Tibial nerve (tissue), 4 donors: ENCODE measurements at regions not wholly inside any gene's neighbourhood (a gene's known extent, or its start where the extent isn't known, plus 50 kb on each side); places are given as distances from the start of the nearest gene placed in this dataset.

Experiments
- DNase-seq, 2 donors: peaks; one replicate each; pipeline ENCODE4 v3.0.0-alpha.2; 2019; ENCODE audit warnings: low spot score in 2 of 2
- H3K27ac ChIP-seq, 4 donors: fragments of 200-600 bp; sonication (generic) in 3 of 4; one replicate each; pipeline ENCODE4 v1.5.1; 2017 to 2019; ENCODE audit warnings: mild to moderate bottlenecking in 1 of 4
- H3K27me3 ChIP-seq, 2 donors: fragments of 200-600 bp; sonication (generic) in 1 of 2; one replicate each; pipeline versions ENCODE4 v1.5.1 to v1.6.0; 2017 to 2019
- H3K36me3 ChIP-seq, 3 donors: fragments of 200-600 bp; sonication (generic); one replicate each; pipeline ENCODE4 v1.5.1; 2018 to 2019
- H3K4me1 ChIP-seq, 4 donors: fragments of 200-600 bp; sonication (generic) in 3 of 4; one replicate each; pipeline ENCODE4 v1.5.1; 2017 to 2019
- H3K4me3 ChIP-seq, 4 donors: fragments of 200-600 bp; sonication (generic) in 3 of 4; one replicate each; pipeline ENCODE4 v1.5.1; 2017 to 2019; ENCODE audit warnings: mild to moderate bottlenecking in 1 of 4, moderate library complexity in 1 of 4
- H3K9me3 ChIP-seq, 4 donors: fragments of 200-600 bp; sonication (generic) in 3 of 4; one replicate each; pipeline ENCODE4 v1.5.1; 2017 to 2019
- EP300 ChIP-seq, 2 donors: sonication (generic); formaldehyde crosslinking; IDR thresholded peaks; one replicate each; pipeline ENCODE4 v1.6.1; 2017; ENCODE audit warnings: antibody characterized with exemption in 2 of 2, mild to moderate bottlenecking in 1 of 2
- POLR2A ChIP-seq, 2 donors: fragments of 450-650 bp; IDR thresholded peaks; one replicate each; pipeline ENCODE4 v1.6.1; 2017; ENCODE audit warnings: antibody characterized with exemption in 2 of 2, mild to moderate bottlenecking in 2 of 2, moderate library complexity in 2 of 2
- WGBS, 2 donors: methylation state at CpG; one replicate each; pipeline ENCODE4 v1.1.5; 2018; 5-methylcytosine and 5-hydroxymethylcytosine counted together
- TF ChIP-seq, protein P1 (sequence below), 5 experiments: fragments of 200-600 bp in 3 of 5; fragments of 450-650 bp in 2 of 5; sonication (generic) in 3 of 5; IDR thresholded peaks; one replicate each; pipeline ENCODE4 v1.5.1; 2016 to 2019; ENCODE audit warnings: antibody characterized with exemption in 5 of 5, mild to moderate bottlenecking in 3 of 5, moderate library complexity in 2 of 5

DNA sequence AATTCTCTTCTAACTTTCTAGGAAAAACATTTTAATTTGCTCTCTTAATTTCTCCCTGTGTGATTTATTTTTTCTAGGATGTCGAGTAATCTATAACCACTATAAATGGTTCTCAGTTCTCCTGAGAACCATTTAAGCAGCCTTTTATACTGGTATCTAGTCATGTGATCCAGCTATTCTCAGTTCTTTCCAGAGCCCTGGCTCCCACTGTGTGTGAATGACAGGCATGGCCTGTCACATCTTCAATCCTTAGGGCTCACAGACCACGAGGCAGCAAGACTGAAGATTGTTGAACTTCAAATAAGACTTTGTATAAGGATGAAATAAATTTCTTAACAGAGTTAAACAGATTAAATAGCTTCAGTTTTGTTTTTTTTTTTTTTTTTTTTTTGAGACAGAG is 219.4 kb downstream of the HNMT start:
- no peak overlapping the region for H3K4me3 ChIP-seq
- no peaks in the 10 kb centered on the region for H3K36me3 ChIP-seq
- no peak for TF ChIP-seq EP300 (IDR thresholded peaks at IDR 0.05)
- TF ChIP-seq POLR2A (IDR thresholded peaks at IDR 0.05) = no peak
- TF ChIP-seq, protein P1, sequence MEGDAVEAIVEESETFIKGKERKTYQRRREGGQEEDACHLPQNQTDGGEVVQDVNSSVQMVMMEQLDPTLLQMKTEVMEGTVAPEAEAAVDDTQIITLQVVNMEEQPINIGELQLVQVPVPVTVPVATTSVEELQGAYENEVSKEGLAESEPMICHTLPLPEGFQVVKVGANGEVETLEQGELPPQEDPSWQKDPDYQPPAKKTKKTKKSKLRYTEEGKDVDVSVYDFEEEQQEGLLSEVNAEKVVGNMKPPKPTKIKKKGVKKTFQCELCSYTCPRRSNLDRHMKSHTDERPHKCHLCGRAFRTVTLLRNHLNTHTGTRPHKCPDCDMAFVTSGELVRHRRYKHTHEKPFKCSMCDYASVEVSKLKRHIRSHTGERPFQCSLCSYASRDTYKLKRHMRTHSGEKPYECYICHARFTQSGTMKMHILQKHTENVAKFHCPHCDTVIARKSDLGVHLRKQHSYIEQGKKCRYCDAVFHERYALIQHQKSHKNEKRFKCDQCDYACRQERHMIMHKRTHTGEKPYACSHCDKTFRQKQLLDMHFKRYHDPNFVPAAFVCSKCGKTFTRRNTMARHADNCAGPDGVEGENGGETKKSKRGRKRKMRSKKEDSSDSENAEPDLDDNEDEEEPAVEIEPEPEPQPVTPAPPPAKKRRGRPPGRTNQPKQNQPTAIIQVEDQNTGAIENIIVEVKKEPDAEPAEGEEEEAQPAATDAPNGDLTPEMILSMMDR (IDR thresholded peaks at IDR 0.05) = no peak
- H3K9me3 ChIP-seq = no peaks in the 10 kb centered on the region
- H3K4me1 ChIP-seq = peaks cover 0 to 7% (median 0%) of the 10 kb centered on the region in 4 donors
- 53 to 58% methylated on average over 2 of the region's 2 CpGs for WGBS, 2 donors
- DNase-seq = no peak
- no peak overlapping the region for H3K27ac ChIP-seq
- no peaks in the 10 kb centered on the region for H3K27me3 ChIP-seq

DNA sequence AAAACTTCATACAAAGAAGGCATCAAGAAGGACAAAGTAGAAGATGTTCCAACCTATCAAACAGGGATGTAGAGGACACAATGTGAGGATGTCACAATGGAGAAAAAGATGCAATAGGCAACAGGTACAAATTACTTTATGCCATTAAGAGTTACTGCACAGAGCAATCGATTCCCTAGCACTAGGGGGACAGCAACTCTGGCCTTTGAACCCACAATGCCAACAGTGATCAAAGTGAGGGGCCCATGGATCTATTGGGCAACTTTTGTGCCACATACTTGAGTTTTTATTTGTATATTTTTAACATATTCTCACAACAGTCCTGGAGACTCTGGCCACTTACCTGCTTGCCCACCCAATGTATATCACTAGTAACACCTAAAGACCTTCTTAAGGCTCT is 220.2 kb downstream of the HNMT start:
- no peak overlapping the region for H3K27ac ChIP-seq
- TF ChIP-seq POLR2A (IDR thresholded peaks at IDR 0.05) (no peak), EP300 (IDR thresholded peaks at IDR 0.05) (no peak)
- TF ChIP-seq, protein P1 (IDR thresholded peaks at IDR 0.05) = no peak
- H3K4me1 ChIP-seq = peaks cover 0 to 7% (median 0%) of the 10 kb centered on the region in 4 donors
- H3K9me3 ChIP-seq = no peaks in the 10 kb centered on the region
- DNase-seq = no peak
- no peaks in the 10 kb centered on the region for H3K27me3 ChIP-seq
- no peaks in the 10 kb centered on the region for H3K36me3 ChIP-seq
- WGBS, 2 donors = 87 to 95% methylated on average over 1 of the region's 1 CpG
- no peak overlapping the region for H3K4me3 ChIP-seq

DNA sequence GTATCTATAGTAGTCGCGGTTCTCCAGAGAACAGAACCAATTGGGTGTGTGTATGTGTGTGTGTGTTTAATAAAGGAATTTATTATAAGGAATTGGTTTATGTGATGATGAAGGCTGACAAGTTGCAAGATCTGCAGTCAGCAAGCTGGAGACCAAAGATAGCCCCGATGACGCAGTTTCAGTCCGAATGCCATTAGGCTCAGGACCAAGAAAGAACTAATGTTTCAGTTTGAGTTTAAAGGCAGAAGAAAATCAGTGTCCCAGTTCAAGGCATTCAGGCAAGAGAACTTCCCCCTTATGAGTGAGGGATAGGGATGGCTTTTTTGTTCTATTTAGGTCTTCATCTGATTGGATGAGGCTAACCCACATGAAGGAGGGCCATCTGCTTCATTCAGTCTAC is 221.6 kb downstream of the HNMT start:
- Histone ChIP-seq H3K4me1 (peaks cover 0 to 7% (median 0%) of the 10 kb centered on the region in 4 donors), H3K27me3 (no peaks in the 10 kb centered on the region), H3K4me3 (no peak overlapping the region), H3K9me3 (no peaks in the 10 kb centered on the region), H3K27ac (no peak overlapping the region), H3K36me3 (no peaks in the 10 kb centered on the region)
- DNase-seq = no peak
- TF ChIP-seq POLR2A (IDR thresholded peaks at IDR 0.05) (no peak), EP300 (IDR thresholded peaks at IDR 0.05) (no peak)
- TF ChIP-seq, protein P1 (IDR thresholded peaks at IDR 0.05) = no peak
- 95 to 96% methylated on average over 5 of the region's 5 CpGs for WGBS, 2 donors

DNA sequence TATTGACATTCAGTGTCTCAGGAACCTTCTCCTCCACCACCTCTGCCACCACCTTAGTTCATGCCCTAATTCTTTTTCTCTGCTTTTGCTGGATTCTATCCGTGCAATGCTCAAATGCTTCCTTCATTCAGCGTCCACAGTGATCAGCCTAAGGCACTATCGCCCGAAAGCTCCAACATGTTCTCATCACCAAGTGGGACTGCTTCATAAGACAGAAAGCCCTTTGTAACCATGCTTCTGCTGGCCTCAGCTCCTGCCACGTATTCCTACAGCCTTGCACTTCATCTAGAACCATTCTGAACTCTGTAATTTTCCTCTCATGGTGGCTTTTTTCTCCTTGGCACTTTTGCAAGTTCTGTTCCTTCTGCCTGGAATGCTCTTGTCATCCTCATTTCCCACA is 222.9 kb downstream of the HNMT start:
- TF ChIP-seq, protein P1 (IDR thresholded peaks at IDR 0.05) = no peak
- TF ChIP-seq EP300 (IDR thresholded peaks at IDR 0.05) (no peak), POLR2A (IDR thresholded peaks at IDR 0.05) (no peak)
- no peak for DNase-seq
- Histone ChIP-seq H3K4me3 (no peak overlapping the region), H3K27me3 (no peaks in the 10 kb centered on the region), H3K27ac (no peak overlapping the region), H3K9me3 (no peaks in the 10 kb centered on the region), H3K36me3 (no peaks in the 10 kb centered on the region), H3K4me1 (peaks cover 0 to 7% (median 0%) of the 10 kb centered on the region in 4 donors)
- WGBS, 2 donors = 38 to 54% methylated on average over 5 of the region's 5 CpGs

DNA sequence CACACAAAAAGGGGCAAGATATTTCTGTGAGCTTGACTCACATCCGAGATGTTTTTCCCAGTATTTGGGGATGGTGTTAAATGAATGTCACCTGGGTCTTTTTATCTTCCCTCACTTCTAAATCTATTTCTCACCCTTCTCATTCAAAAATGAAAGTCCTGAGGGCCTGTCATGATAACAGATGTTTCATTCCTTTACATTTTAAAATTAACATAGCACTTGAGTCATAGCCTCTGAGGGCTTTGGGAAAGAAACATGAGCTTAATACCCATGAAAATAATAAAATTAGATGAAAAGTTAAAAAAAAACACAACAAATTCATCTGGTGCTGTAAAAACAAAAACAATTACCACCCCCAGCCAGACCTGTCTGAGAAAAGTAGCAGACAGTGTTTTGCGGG is 226.7 kb downstream of the HNMT start:
- 88 to 91% methylated on average over 2 of the region's 2 CpGs for WGBS, 2 donors
- Histone ChIP-seq H3K36me3 (no peaks in the 10 kb centered on the region), H3K27ac (no peak overlapping the region), H3K27me3 (no peaks in the 10 kb centered on the region), H3K9me3 (no peaks in the 10 kb centered on the region), H3K4me1 (no peaks in the 10 kb centered on the region), H3K4me3 (no peak overlapping the region)
- TF ChIP-seq, protein P1 (IDR thresholded peaks at IDR 0.05) = no peak
- no peak for TF ChIP-seq EP300 (IDR thresholded peaks at IDR 0.05)
- TF ChIP-seq POLR2A (IDR thresholded peaks at IDR 0.05) = no peak
- no peak for DNase-seq
